ENCODE measurements at regions not wholly inside any gene's neighbourhood (a gene's known extent, or its start where the extent isn't known, plus 50 kb on each side); places are given as distances from the start of the nearest gene placed in this dataset.

DNA sequence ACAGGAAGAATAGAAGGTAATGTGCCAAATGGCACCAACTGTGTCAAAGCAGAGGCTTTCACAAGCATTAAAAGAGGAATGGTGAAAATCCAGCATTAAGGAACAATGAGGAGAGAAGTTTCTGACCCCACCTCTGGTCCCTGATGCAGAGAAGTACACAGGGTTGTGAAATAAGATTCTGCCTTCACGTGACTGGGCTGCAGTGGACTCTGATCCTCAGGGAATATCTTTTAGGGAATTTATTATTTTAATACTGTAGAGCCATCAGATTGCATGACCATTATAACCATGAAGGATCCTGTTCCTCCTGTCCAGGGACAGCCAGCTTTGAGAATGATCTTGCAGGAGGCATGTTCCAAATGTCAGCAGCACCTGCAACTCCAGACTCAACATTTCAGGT, 74.4 kb upstream of the FAR1 start:
- peaks cover 6% of the 10 kb centered on the region; the same call in 2 of the 3 replicates for H3K9me3 Mint-ChIP-seq
- TF ChIP-seq ZNF114 (CRISPR knock-in tag; IDR thresholded peaks at IDR 0.05) (no peak), NANOG (IDR thresholded peaks at IDR 0.05; ENCODE audit: borderline replicate concordance) (no peak), POLR2AphosphoS5 (IDR thresholded peaks at IDR 0.05; ENCODE audit: low read depth) (no peak), STAT1 (IDR thresholded peaks at IDR 0.05; ENCODE audit: unreplicated experiment) (no peak), CTCF (conservative IDR thresholded peaks at IDR 0.05; ENCODE audit: low read depth in 2 of 2) (no peak), JUNB (IDR thresholded peaks at IDR 0.05; ENCODE audit: unreplicated experiment) (no peak), CREB1 (CRISPR knock-in tag; IDR thresholded peaks at IDR 0.05; ENCODE audit: low read depth) (no peak), ZNF331 (CRISPR knock-in tag; IDR thresholded peaks at IDR 0.05; ENCODE audit: low read depth) (no peak), EZH2phosphoT487 (IDR thresholded peaks at IDR 0.05; ENCODE audit: unreplicated experiment) (no peak)
- TF ChIP-seq, protein P1, sequence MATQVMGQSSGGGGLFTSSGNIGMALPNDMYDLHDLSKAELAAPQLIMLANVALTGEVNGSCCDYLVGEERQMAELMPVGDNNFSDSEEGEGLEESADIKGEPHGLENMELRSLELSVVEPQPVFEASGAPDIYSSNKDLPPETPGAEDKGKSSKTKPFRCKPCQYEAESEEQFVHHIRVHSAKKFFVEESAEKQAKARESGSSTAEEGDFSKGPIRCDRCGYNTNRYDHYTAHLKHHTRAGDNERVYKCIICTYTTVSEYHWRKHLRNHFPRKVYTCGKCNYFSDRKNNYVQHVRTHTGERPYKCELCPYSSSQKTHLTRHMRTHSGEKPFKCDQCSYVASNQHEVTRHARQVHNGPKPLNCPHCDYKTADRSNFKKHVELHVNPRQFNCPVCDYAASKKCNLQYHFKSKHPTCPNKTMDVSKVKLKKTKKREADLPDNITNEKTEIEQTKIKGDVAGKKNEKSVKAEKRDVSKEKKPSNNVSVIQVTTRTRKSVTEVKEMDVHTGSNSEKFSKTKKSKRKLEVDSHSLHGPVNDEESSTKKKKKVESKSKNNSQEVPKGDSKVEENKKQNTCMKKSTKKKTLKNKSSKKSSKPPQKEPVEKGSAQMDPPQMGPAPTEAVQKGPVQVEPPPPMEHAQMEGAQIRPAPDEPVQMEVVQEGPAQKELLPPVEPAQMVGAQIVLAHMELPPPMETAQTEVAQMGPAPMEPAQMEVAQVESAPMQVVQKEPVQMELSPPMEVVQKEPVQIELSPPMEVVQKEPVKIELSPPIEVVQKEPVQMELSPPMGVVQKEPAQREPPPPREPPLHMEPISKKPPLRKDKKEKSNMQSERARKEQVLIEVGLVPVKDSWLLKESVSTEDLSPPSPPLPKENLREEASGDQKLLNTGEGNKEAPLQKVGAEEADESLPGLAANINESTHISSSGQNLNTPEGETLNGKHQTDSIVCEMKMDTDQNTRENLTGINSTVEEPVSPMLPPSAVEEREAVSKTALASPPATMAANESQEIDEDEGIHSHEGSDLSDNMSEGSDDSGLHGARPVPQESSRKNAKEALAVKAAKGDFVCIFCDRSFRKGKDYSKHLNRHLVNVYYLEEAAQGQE (IDR thresholded peaks at IDR 0.05; ENCODE audit: unreplicated experiment): no peak
- TF ChIP-seq, protein P2, sequence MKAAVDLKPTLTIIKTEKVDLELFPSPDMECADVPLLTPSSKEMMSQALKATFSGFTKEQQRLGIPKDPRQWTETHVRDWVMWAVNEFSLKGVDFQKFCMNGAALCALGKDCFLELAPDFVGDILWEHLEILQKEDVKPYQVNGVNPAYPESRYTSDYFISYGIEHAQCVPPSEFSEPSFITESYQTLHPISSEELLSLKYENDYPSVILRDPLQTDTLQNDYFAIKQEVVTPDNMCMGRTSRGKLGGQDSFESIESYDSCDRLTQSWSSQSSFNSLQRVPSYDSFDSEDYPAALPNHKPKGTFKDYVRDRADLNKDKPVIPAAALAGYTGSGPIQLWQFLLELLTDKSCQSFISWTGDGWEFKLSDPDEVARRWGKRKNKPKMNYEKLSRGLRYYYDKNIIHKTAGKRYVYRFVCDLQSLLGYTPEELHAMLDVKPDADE (IDR thresholded peaks at IDR 0.05): no peak
- Histone ChIP-seq H3K36me3 (ENCODE audit: insufficient read depth) (no peaks in the 10 kb centered on the region), H3K4me2 (no peak overlapping the region), H3K4me3 (no peak overlapping the region), H4K20me1 (replicated peaks; ENCODE audit: insufficient read depth) (no peaks in the 10 kb centered on the region), H2AFZ (no peak overlapping the region), H3K9me2 (ENCODE audit: insufficient read depth) (no peaks in the 10 kb centered on the region), H3K4me1 (ENCODE audit: insufficient read depth) (no peaks in the 10 kb centered on the region), H3K79me2 (replicated peaks; ENCODE audit: insufficient read depth) (no peaks in the 10 kb centered on the region), H3K27me3 (ENCODE audit: insufficient read depth) (no peaks in the 10 kb centered on the region), H3K27ac (ENCODE audit: low read depth) (no peak overlapping the region), H3F3A (replicated peaks; ENCODE audit: low read depth) (no peaks in the 10 kb centered on the region)
- DNase-seq (ENCODE audit: low spot score): no peak
- no peak overlapping the region for H3K4me3 Mint-ChIP-seq
- peaks cover 5% of the 10 kb centered on the region for H3K27me3 Mint-ChIP-seq (ENCODE audit: insufficient read depth, low read depth, poor library complexity)
- H3K36me3 Mint-ChIP-seq (ENCODE audit: low read depth): no peaks in the 10 kb centered on the region
- ATAC-seq: no peak
- H3K4me1 Mint-ChIP-seq: no peaks in the 10 kb centered on the region
- H3K27ac Mint-ChIP-seq: no peak overlapping the region
